ENCODE measurements at regions not wholly inside any gene's neighbourhood (a gene's known extent, or its start where the extent isn't known, plus 50 kb on each side); places are given as distances from the start of the nearest gene placed in this dataset.

DNA sequence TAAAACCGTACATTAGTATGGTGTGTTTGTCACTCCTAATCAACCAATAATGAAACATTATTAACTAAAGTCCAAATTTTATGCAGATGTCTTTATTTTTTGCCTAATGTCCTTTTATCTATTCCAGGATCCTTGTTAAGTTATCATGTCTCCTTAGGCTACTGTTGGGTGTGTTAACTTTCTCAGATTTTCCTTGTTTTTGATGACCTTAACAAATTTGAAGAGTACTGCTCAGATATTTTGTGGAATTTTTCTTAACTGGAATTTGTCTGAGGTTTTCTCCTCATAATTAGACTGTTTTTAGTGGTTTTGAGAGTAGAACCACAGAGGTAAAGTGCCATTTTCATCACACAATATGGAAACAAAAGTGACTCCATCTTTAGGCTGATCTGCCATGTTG lies 406.3 kb downstream of the MEI4 start:
- H3K27ac ChIP-seq = no peak overlapping the region
- no peak for TF ChIP-seq CTCF (IDR thresholded peaks at IDR 0.05)
- no peak overlapping the region for H3K4me3 ChIP-seq
- DNase-seq (ENCODE audit: low spot score) = no peak

DNA sequence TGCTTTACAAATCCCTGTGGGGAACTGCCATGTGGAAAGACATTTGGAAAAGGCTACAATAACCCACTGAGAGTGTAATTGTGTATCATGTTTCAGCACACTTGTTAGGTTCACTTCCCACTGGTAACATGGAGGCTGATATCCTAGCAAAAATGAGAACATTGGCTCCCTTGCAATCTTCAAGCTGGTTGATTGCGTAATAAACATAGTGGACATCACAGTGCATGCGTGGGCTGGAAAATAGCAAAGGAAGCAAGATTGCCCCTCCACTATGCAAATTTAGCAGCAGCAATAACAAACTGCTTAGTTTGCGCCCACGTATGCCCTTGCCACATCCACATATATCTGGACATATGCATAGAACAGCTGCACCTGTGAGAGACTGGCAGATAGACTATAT lies 410.2 kb downstream of the MEI4 start:
- Histone ChIP-seq H3K27ac (no peak overlapping the region), H3K4me3 (no peak overlapping the region)
- no peak for DNase-seq (ENCODE audit: low spot score)
- no peak for TF ChIP-seq CTCF (IDR thresholded peaks at IDR 0.05)

DNA sequence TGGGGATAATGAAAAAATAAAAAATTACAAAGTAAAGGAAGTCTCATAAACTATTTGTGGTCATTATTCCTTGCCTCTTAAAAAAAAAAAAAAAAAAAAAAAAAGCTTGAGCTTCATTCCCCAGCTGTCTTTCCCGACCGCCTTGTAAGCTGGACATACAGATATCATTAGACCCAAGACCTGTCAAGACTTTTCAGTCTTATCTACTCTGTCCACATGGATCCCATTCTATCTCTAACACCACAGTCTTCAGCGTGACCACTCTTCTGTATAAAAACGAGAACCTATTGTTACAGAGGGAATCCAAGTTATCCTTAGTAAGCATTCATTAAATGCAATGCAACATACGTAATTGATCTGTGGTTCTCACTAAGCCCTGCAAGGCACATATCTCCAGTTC lies 423.5 kb downstream of the MEI4 start:
- Histone ChIP-seq H3K27ac (no peak overlapping the region), H3K4me3 (no peak overlapping the region)
- no peak for TF ChIP-seq CTCF (IDR thresholded peaks at IDR 0.05)
- no peak for DNase-seq (ENCODE audit: low spot score)

DNA sequence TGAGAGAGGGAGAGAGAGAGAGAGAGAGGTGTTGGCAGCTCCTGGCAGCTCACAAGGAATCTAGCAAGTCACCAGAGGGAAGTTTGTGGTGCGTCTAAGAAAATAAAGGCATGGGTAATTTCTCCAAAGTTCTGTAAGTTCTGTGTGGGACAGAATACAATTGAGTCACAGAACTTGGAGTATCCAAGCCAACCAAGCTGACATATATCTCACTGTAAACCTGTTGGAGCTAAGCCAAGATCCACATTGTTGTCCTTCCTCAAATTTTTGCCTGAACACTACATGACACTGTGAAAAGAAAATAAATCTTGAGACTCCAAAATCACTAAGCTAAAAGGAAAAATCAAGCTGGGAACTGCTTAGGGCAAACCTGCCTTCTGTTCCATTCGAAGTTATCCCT lies 436.7 kb downstream of the MEI4 start:
- TF ChIP-seq CTCF (IDR thresholded peaks at IDR 0.05) = no peak
- DNase-seq (ENCODE audit: low spot score) = no peak
- Histone ChIP-seq H3K27ac (no peak overlapping the region), H3K4me3 (no peak overlapping the region)

DNA sequence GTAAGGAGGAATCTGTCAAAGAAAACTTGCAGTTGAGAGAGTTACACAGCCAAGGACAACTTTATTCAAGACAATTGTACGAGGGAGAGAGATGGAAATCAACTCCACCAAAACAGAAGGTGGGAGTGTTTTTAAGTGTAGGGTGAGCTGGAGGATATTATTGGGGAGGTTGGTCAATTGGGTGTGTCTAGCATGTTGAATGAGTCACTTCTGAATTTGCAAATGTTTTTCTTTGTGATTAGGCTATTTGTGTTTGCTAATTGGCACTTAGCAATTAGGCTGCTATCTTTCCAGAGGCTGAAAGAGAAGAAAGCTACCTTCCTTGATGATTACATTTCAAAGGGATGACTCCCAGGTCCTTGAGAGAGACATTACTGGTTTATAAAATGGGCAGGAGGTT lies 441.1 kb downstream of the MEI4 start:
- Histone ChIP-seq H3K27ac (no peak overlapping the region), H3K4me3 (no peak overlapping the region)
- TF ChIP-seq CTCF (IDR thresholded peaks at IDR 0.05) = no peak
- DNase-seq (ENCODE audit: low spot score) = no peak

GRCh38 chr6:78101387-78101786 lies 448.5 kb downstream of the MEI4 start:
- DNase-seq (ENCODE audit: low spot score) = no peak
- H3K4me3 ChIP-seq = no peak overlapping the region
- TF ChIP-seq CTCF (IDR thresholded peaks at IDR 0.05) = no peak
- H3K27ac ChIP-seq = no peak overlapping the region

DNA sequence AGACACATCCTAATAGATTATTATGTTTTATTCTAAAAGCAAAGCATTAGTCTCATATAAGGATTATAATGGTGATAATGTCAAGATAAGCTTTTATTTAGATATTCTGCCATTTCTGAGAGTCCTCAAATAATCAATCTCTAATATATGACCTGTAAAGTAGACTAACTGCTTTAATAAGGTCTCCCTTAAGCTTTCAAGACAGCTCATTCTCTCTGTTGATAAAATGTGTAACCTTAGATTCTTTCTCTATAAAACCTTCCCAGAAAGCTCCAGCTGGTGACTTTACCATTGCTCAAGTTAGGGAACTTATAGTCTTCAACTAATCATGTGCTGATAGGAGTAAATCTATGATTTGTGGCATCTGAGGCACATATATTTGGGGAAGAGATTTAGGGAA lies 457.8 kb downstream of the MEI4 start:
- DNase-seq (ENCODE audit: low spot score) = no peak
- no peak for TF ChIP-seq CTCF (IDR thresholded peaks at IDR 0.05)

More for the DNA sequence above, 457.8 kb downstream of the MEI4 start:
- Histone ChIP-seq H3K27ac (no peak overlapping the region), H3K4me3 (no peak overlapping the region)
